ENCODE measurements at regions not wholly inside any gene's neighbourhood (a gene's known extent, or its start where the extent isn't known, plus 50 kb on each side); places are given as distances from the start of the nearest gene placed in this dataset.

DNA sequence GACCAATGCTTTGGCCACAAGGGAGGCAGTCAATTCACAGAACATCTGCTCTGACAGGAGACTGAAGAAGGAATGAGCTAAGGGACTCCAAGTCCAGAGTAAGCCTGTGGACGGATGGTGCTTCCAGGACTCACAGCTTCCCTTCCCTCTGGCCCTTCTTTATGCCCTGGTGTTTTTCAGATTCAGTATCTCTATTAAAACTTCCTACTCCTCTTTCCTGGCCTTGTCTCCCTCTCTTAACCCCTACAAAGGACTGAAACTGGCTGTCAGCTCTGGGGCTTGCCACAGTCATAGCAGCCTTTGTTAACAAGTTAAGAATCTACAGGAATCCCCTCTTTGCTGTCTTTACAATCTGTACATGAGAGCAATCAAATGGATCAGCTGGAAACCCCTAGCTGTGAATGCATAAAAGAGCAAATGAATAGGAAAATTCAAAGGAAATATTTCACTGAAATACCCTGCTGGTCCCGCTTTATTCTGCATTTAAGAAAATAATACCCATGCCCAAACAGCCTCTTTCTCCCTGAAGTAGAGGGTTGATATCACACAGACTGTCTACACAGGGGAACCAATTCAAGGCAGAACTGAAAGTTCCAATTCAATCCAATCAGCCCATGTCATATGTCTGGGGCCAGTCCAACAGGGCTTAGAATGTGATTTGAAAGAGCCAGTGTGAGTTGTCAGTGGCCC, 192.3 kb downstream of the MZT1 start (continued):
- TF ChIP-seq EP300 (IDR thresholded peaks at IDR 0.05; ENCODE audit: borderline replicate concordance in 1 of 2, control insufficient read depth in 1 of 2, low read depth in 2 of 2, low read length in 2 of 2), result no peak
- TF ChIP-seq SIX5 (IDR thresholded peaks at IDR 0.05; ENCODE audit: low read depth, low read length, severe bottlenecking), result no peak

DNA sequence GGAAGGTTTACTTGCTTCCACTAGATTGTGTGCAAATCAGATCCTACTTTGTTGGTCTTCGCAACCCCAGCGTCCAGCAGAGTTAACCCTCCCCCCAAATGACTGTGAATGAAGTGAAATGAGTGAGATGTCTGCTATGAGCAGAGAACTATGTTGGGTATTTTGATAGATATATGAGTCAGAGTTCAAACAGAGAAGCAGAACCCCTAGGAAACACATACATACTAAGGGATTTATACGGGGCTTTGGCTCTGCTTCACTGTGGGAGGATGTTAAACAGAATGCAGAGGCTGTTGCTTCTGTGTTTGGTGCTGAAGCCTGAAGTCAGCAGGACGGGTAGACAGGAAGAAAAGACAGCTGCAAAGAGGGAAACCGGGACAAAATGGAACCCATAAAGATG, 197.0 kb downstream of the MZT1 start:
- BruUV-seq (replicated peaks), result no TSS peak
- SMC1A ChIA-PET (ENCODE audit: uncharacterized antibody, unreplicated experiment), result no interaction called here
- DNase-seq (ENCODE audit: low read depth, low spot score) (no peak), ATAC-seq (no peak), FAIRE-seq (no peak)
- Histone ChIP-seq H3K9ac (ENCODE audit: control insufficient read depth, insufficient read depth, low read length) (no peak overlapping the region), H3K79me2 (ENCODE audit: control insufficient read depth, insufficient read depth, low read length) (no peaks in the 10 kb centered on the region), H3K4me1 (ENCODE audit: control insufficient read depth, insufficient read depth, low read length) (no peaks in the 10 kb centered on the region), H3K27me3 (replicated peaks in 1 of 2; ENCODE audit: control insufficient read depth in 2 of 2, insufficient read depth in 2 of 2, low read length in 1 of 2) (no peaks in the 10 kb centered on the region), H3K4me3 (no peak overlapping the region), H3K36me3 (ENCODE audit: control insufficient read depth in 2 of 2, insufficient read depth in 2 of 2, low read length in 1 of 2) (no peaks in the 10 kb centered on the region), H4K20me1 (ENCODE audit: control insufficient read depth, insufficient read depth) (no peaks in the 10 kb centered on the region), H2AFZ (ENCODE audit: control insufficient read depth, low read depth, low read length) (no peak overlapping the region), H3K9me3 (replicated peaks; ENCODE audit: control insufficient read depth, insufficient read depth, low read length) (no peaks in the 10 kb centered on the region), H3K4me2 (ENCODE audit: control insufficient read depth, insufficient read depth) (no peak overlapping the region), H3K27ac (ENCODE audit: control insufficient read depth, insufficient read depth) (no peak overlapping the region)
- 17% methylated on average over 5 of the region's 5 CpGs for WGBS (ENCODE audit: insufficient coverage, insufficient replicate concordance, low lambda C conversion rate, missing lambda C conversion rate)
- in situ Hi-C loops (cut with MboI) (no loop called here), intact Hi-C loops (cut with micrococcal nuclease; ENCODE audit: unreplicated experiment) (no loop called here)
- CTCF ChIA-PET, result no interaction called here
- RAD21 ChIA-PET (ENCODE audit: unreplicated experiment), result no interaction called here
- POLR2A ChIA-PET, result no interaction called here
- TF ChIP-seq ZNF622 (IDR thresholded peaks at IDR 0.05), result no peak
- TF ChIP-seq IKZF2 (IDR thresholded peaks at IDR 0.05), result no peak
- no peak for TF ChIP-seq SMAD1 (IDR thresholded peaks at IDR 0.05; ENCODE audit: low read depth, partially characterized antibody)
- no peak for TF ChIP-seq EGR1 (IDR thresholded peaks at IDR 0.05; ENCODE audit: borderline replicate concordance in 1 of 2, low read depth in 2 of 2, low read length in 2 of 2)
- no peak for TF ChIP-seq SMARCA5 (IDR thresholded peaks at IDR 0.05)
- TF ChIP-seq, protein P1, sequence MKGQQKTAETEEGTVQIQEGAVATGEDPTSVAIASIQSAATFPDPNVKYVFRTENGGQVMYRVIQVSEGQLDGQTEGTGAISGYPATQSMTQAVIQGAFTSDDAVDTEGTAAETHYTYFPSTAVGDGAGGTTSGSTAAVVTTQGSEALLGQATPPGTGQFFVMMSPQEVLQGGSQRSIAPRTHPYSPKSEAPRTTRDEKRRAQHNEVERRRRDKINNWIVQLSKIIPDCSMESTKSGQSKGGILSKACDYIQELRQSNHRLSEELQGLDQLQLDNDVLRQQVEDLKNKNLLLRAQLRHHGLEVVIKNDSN (IDR thresholded peaks at IDR 0.05; ENCODE audit: borderline replicate concordance, extremely low read length, insufficient read depth, low read depth, low read length), result no peak
- TF ChIP-seq, protein P2, sequence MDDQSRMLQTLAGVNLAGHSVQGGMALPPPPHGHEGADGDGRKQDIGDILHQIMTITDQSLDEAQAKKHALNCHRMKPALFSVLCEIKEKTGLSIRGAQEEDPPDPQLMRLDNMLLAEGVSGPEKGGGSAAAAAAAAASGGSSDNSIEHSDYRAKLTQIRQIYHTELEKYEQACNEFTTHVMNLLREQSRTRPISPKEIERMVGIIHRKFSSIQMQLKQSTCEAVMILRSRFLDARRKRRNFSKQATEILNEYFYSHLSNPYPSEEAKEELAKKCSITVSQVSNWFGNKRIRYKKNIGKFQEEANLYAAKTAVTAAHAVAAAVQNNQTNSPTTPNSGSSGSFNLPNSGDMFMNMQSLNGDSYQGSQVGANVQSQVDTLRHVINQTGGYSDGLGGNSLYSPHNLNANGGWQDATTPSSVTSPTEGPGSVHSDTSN (IDR thresholded peaks at IDR 0.05; ENCODE audit: insufficient replicate concordance, low read depth, low read length), result no peak
- no peak for TF ChIP-seq ATF7 (IDR thresholded peaks at IDR 0.05; ENCODE audit: low read depth)
- TF ChIP-seq MEF2A (IDR thresholded peaks at IDR 0.05; ENCODE audit: insufficient read depth, low read depth, low read length), result no peak
- TF ChIP-seq, protein P3, sequence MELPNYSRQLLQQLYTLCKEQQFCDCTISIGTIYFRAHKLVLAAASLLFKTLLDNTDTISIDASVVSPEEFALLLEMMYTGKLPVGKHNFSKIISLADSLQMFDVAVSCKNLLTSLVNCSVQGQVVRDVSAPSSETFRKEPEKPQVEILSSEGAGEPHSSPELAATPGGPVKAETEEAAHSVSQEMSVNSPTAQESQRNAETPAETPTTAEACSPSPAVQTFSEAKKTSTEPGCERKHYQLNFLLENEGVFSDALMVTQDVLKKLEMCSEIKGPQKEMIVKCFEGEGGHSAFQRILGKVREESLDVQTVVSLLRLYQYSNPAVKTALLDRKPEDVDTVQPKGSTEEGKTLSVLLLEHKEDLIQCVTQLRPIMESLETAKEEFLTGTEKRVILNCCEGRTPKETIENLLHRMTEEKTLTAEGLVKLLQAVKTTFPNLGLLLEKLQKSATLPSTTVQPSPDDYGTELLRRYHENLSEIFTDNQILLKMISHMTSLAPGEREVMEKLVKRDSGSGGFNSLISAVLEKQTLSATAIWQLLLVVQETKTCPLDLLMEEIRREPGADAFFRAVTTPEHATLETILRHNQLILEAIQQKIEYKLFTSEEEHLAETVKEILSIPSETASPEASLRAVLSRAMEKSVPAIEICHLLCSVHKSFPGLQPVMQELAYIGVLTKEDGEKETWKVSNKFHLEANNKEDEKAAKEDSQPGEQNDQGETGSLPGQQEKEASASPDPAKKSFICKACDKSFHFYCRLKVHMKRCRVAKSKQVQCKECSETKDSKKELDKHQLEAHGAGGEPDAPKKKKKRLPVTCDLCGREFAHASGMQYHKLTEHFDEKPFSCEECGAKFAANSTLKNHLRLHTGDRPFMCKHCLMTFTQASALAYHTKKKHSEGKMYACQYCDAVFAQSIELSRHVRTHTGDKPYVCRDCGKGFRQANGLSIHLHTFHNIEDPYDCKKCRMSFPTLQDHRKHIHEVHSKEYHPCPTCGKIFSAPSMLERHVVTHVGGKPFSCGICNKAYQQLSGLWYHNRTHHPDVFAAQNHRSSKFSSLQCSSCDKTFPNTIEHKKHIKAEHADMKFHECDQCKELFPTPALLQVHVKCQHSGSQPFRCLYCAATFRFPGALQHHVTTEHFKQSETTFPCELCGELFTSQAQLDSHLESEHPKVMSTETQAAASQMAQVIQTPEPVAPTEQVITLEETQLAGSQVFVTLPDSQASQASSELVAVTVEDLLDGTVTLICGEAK (IDR thresholded peaks at IDR 0.05; ENCODE audit: borderline replicate concordance), result no peak
- no peak for TF ChIP-seq IRF4 (IDR thresholded peaks at IDR 0.05; ENCODE audit: low read depth, low read length)
